Uterus (tissue), 3 donors: ENCODE measurements at regions not wholly inside any gene's neighbourhood (a gene's known extent, or its start where the extent isn't known, plus 50 kb on each side); places are given as distances from the start of the nearest gene placed in this dataset.

Experiments
- DNase-seq, 2 donors: peaks; one replicate each; pipeline ENCODE4 v3.0.0-alpha.2; 2019 to 2020
- H3K27ac ChIP-seq, 2 donors: fragments of 200-600 bp; sonication (generic); 1 replicate in 1 of 2; 2 replicates in 1 of 2; pipeline ENCODE4 v1.5.1; 2016 to 2018
- H3K27me3 ChIP-seq, 2 donors: fragments of 200-600 bp; sonication (generic); one replicate each; pipeline ENCODE4 v1.5.1; 2018 to 2019; ENCODE audit warnings: control low read depth in 1 of 2
- H3K36me3 ChIP-seq, 2 donors: fragments of 200-600 bp; sonication (generic); one replicate each; pipeline ENCODE4 v1.5.1; 2019; ENCODE audit warnings: control low read depth in 1 of 2
- H3K4me1 ChIP-seq, 2 donors: fragments of 200-600 bp; sonication (generic); one replicate each; pipeline ENCODE4 v1.5.1; 2018 to 2019; ENCODE audit warnings: control low read depth in 1 of 2
- H3K4me3 ChIP-seq, 2 donors: fragments of 200-600 bp; sonication (generic); 1 replicate in 1 of 2; 2 replicates in 1 of 2; pipeline ENCODE4 v1.5.1; 2018 to 2019; ENCODE audit warnings: mild to moderate bottlenecking in 1 of 2
- H3K9me3 ChIP-seq, 2 donors: fragments of 200-600 bp; sonication (generic); one replicate each; pipeline ENCODE4 v1.5.1; 2019; ENCODE audit warnings: control low read depth in 1 of 2
- CTCF ChIP-seq, 4 experiments: fragments of 200-600 bp in 2 of 4; fragments of 450-650 bp in 2 of 4; sonication (generic) in 2 of 4; IDR thresholded peaks; one replicate each; pipeline ENCODE4 v1.5.1; 2016 to 2019; ENCODE audit warnings: antibody characterized with exemption in 4 of 4, mild to moderate bottlenecking in 2 of 4, moderate library complexity in 1 of 4
- POLR2A ChIP-seq, 2 donors: fragments of 450-650 bp; IDR thresholded peaks; one replicate each; pipeline ENCODE4 v1.6.1; 2016; ENCODE audit warnings: antibody characterized with exemption in 2 of 2, mild to moderate bottlenecking in 1 of 2, moderate library complexity in 1 of 2
- intact Hi-C: fragments of 100-400 bp; cut with DNase I; formaldehyde crosslinking; loops from one replicate; pipeline ENCODE4 v1.15.1; 2023; ENCODE audit warnings: low total_unique reads
- donor health status: DM: yes; HTN: yes; CAD: no.

- H3K9me3 ChIP-seq = no peaks in the 10 kb centered on the region
- H3K27ac ChIP-seq = peak overlapping the region; percentile 67 to 82
- H3K4me1 ChIP-seq = peaks cover 0 to 6% of the 10 kb centered on the region in 2 donors
- no peak overlapping the region for H3K4me3 ChIP-seq
- no peaks in the 10 kb centered on the region for H3K27me3 ChIP-seq
- no peaks in the 10 kb centered on the region for H3K36me3 ChIP-seq
- TF ChIP-seq CTCF (IDR thresholded peaks at IDR 0.05) = no peak
- no peak for TF ChIP-seq POLR2A (IDR thresholded peaks at IDR 0.05)
- peak; percentile 62 to 73 for DNase-seq
- intact Hi-C loops = loop anchor here (5.0 kb wide), 1 partner anchor 208 kb away; no protein-coding TSS in a partner anchor
Observed at GRCh38 chr9:113654605-113655428, 191.3 kb downstream of the RGS3 start.

- no peaks in the 10 kb centered on the region for H3K9me3 ChIP-seq
- DNase-seq = no peak
- peaks cover 0 to 6% of the 10 kb centered on the region in 2 donors for H3K4me1 ChIP-seq
- H3K4me3 ChIP-seq = no peak overlapping the region
- TF ChIP-seq CTCF (IDR thresholded peaks at IDR 0.05) (no peak), POLR2A (IDR thresholded peaks at IDR 0.05) (no peak)
- H3K27ac ChIP-seq = no peak overlapping the region
- H3K27me3 ChIP-seq = no peaks in the 10 kb centered on the region
- no peaks in the 10 kb centered on the region for H3K36me3 ChIP-seq
- intact Hi-C loops = loop anchor here (1.0 to 5.0 kb wide), 2 partner anchors 66 to 210 kb away; no protein-coding TSS in a partner anchor
Observed at GRCh38 chr9:113656771-113657670, 193.5 kb downstream of the RGS3 start.

GRCh38 chr9:113657765-113658544 is 194.4 kb downstream of the RGS3 start:
- H3K9me3 ChIP-seq = no peaks in the 10 kb centered on the region
- peak; percentile 83 to 88 for DNase-seq
- intact Hi-C loops = loop anchor here (5.0 kb wide), 1 partner anchor 211 kb away; no protein-coding TSS in a partner anchor
- peaks cover 0 to 6% of the 10 kb centered on the region in 2 donors for H3K4me1 ChIP-seq
- H3K27ac ChIP-seq = no peak overlapping the region
- TF ChIP-seq CTCF (IDR thresholded peaks at IDR 0.05) (peak; percentile 92 to 98 (median 95)), POLR2A (IDR thresholded peaks at IDR 0.05) (no peak)
- no peak overlapping the region for H3K4me3 ChIP-seq
- no peaks in the 10 kb centered on the region for H3K36me3 ChIP-seq
- H3K27me3 ChIP-seq = no peaks in the 10 kb centered on the region

GRCh38 chr9:113658545-113658895 is 195.0 kb downstream of the RGS3 start:
- no peak for DNase-seq
- no peaks in the 10 kb centered on the region for H3K36me3 ChIP-seq
- H3K9me3 ChIP-seq = no peaks in the 10 kb centered on the region
- no peak overlapping the region for H3K27ac ChIP-seq
- intact Hi-C loops = loop anchor here (5.0 kb wide), 1 partner anchor 211 kb away; no protein-coding TSS in a partner anchor
- no peaks in the 10 kb centered on the region for H3K27me3 ChIP-seq
- no peak overlapping the region for H3K4me3 ChIP-seq
- peaks cover 0 to 6% of the 10 kb centered on the region in 2 donors for H3K4me1 ChIP-seq
- no peak for TF ChIP-seq CTCF (IDR thresholded peaks at IDR 0.05)
- TF ChIP-seq POLR2A (IDR thresholded peaks at IDR 0.05) = no peak
